ENCODE measurements at regions not wholly inside any gene's neighbourhood (a gene's known extent, or its start where the extent isn't known, plus 50 kb on each side); places are given as distances from the start of the nearest gene placed in this dataset.

- TF ChIP-seq, protein P1, sequence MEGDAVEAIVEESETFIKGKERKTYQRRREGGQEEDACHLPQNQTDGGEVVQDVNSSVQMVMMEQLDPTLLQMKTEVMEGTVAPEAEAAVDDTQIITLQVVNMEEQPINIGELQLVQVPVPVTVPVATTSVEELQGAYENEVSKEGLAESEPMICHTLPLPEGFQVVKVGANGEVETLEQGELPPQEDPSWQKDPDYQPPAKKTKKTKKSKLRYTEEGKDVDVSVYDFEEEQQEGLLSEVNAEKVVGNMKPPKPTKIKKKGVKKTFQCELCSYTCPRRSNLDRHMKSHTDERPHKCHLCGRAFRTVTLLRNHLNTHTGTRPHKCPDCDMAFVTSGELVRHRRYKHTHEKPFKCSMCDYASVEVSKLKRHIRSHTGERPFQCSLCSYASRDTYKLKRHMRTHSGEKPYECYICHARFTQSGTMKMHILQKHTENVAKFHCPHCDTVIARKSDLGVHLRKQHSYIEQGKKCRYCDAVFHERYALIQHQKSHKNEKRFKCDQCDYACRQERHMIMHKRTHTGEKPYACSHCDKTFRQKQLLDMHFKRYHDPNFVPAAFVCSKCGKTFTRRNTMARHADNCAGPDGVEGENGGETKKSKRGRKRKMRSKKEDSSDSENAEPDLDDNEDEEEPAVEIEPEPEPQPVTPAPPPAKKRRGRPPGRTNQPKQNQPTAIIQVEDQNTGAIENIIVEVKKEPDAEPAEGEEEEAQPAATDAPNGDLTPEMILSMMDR (IDR thresholded peaks at IDR 0.05; ENCODE audit: unreplicated experiment) = no peak
- H3K4me3 Mint-ChIP-seq (ENCODE audit: unreplicated experiment) = no peak overlapping the region
- H3K27ac Mint-ChIP-seq (ENCODE audit: low read depth, unreplicated experiment) = no peak overlapping the region
- H3K27me3 Mint-ChIP-seq (ENCODE audit: insufficient read depth, unreplicated experiment) = no peaks in the 10 kb centered on the region
- no peaks in the 10 kb centered on the region for H3K36me3 Mint-ChIP-seq (ENCODE audit: insufficient read depth, unreplicated experiment)
- no peaks in the 10 kb centered on the region for H3K9me3 Mint-ChIP-seq (ENCODE audit: unreplicated experiment)
- ChIA-PET POLR2A (interaction anchor here (1.5 kb wide), 1 partner anchor 9 kb away, joined by 6 read pairs; no protein-coding TSS in a partner anchor), CTCF (interaction anchor here (2.3 kb wide), 1 partner anchor 179 kb away, joined by 6 read pairs; no protein-coding TSS in a partner anchor)
- no peak for DNase-seq (ENCODE audit: unreplicated experiment)
- H3K4me1 Mint-ChIP-seq (ENCODE audit: insufficient read depth, unreplicated experiment) = peaks cover 20% of the 10 kb centered on the region
- no TSS peak for BruUV-seq (replicated peaks)
- intact Hi-C loops (cut with micrococcal nuclease) = no loop called here
Measured at GRCh38 chr5:73395256-73395655, 53.3 kb downstream of the FOXD1 start.

DNA sequence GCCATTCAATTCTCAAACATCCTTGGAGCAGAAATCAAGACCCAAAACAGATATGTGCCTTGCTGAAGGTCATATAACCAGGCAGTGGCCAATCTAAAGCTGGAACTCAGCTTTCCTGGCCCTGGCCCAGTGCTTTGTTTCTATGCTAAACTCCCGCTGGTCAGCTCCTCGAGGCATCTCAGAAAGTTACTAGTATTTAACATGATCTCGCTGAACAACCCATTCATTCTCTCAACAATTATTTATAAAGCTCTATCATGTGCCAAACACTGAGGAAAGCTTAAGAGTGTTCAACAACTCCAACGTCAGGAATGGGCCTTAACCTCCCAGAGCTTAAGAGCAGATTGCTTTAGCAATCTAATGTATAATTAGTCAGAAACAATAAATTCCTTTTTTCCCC, 54.0 kb downstream of the FOXD1 start:
- H3K9me3 Mint-ChIP-seq (ENCODE audit: unreplicated experiment) = no peaks in the 10 kb centered on the region
- CTCF ChIA-PET = interaction anchor here (0.5 to 2.3 kb wide), 3 partner anchors 54 to 1869 kb away, joined by 3 to 6 read pairs (median 3); partner anchors contain the start of gene FOXD1
- POLR2A ChIA-PET = interaction anchor here (1.3 to 1.5 kb wide), 2 partner anchors 9 kb away, joined by 4 to 6 read pairs; no protein-coding TSS in a partner anchor
- DNase-seq (ENCODE audit: unreplicated experiment) = no peak
- H3K4me1 Mint-ChIP-seq (ENCODE audit: insufficient read depth, unreplicated experiment) = peaks cover 20% of the 10 kb centered on the region
- H3K27me3 Mint-ChIP-seq (ENCODE audit: insufficient read depth, unreplicated experiment) = no peaks in the 10 kb centered on the region
- TF ChIP-seq, protein P1 (IDR thresholded peaks at IDR 0.05; ENCODE audit: unreplicated experiment) = no peak
- no peak overlapping the region for H3K4me3 Mint-ChIP-seq (ENCODE audit: unreplicated experiment)
- H3K36me3 Mint-ChIP-seq (ENCODE audit: insufficient read depth, unreplicated experiment) = peaks cover 2% of the 10 kb centered on the region
- intact Hi-C loops (cut with micrococcal nuclease) = no loop called here
- H3K27ac Mint-ChIP-seq (ENCODE audit: low read depth, unreplicated experiment) = no peak overlapping the region
- BruUV-seq (replicated peaks) = no TSS peak

GRCh38 chr5:73393611-73394489, 54.7 kb downstream of the FOXD1 start:
- BruUV-seq (replicated peaks) = no TSS peak
- Mint-ChIP-seq H3K9me3 (ENCODE audit: unreplicated experiment) (no peaks in the 10 kb centered on the region), H3K4me1 (ENCODE audit: insufficient read depth, unreplicated experiment) (peaks cover 20% of the 10 kb centered on the region), H3K4me3 (ENCODE audit: unreplicated experiment) (no peak overlapping the region), H3K27ac (ENCODE audit: low read depth, unreplicated experiment) (no peak overlapping the region), H3K36me3 (ENCODE audit: insufficient read depth, unreplicated experiment) (peaks cover 5% of the 10 kb centered on the region), H3K27me3 (ENCODE audit: insufficient read depth, unreplicated experiment) (no peaks in the 10 kb centered on the region)
- TF ChIP-seq, protein P1 (IDR thresholded peaks at IDR 0.05; ENCODE audit: unreplicated experiment) = no peak
- ChIA-PET POLR2A (interaction anchor here (1.3 to 1.5 kb wide), 2 partner anchors 8 to 10 kb away, joined by 4 to 6 read pairs; no protein-coding TSS in a partner anchor), CTCF (interaction anchor here (0.5 to 2.3 kb wide), 3 partner anchors 55 to 1868 kb away, joined by 3 to 6 read pairs (median 3); partner anchors contain the start of gene FOXD1)
- intact Hi-C loops (cut with micrococcal nuclease) = no loop called here
- DNase-seq (ENCODE audit: unreplicated experiment) = peak; percentile 82

DNA sequence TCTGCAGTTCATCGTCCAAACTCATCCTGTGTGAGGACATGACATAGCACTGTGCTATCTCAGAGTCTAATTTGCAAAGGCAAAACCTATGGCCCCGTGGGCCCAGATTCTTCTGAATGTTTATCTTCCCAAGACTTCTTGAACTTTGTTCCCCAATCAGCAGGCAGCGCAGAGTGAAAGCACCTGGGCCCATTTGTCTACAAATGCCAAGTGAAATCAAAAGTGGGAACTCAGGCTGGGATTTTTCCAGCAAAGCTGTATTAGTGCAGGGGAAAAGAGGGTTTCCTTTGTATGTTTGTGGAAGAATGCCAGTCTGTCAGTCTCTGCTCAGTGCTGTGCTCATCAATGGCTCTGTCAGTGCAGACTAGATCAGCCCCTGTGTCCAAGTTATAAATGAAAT, 55.8 kb downstream of the FOXD1 start:
- CTCF ChIA-PET = interaction anchor here (2.3 kb wide), 1 partner anchor 176 kb away, joined by 6 read pairs; no protein-coding TSS in a partner anchor
- TF ChIP-seq, protein P1 (IDR thresholded peaks at IDR 0.05; ENCODE audit: unreplicated experiment) = no peak
- peaks cover 5% of the 10 kb centered on the region for H3K36me3 Mint-ChIP-seq (ENCODE audit: insufficient read depth, unreplicated experiment)
- DNase-seq (ENCODE audit: unreplicated experiment) = no peak
- H3K27me3 Mint-ChIP-seq (ENCODE audit: insufficient read depth, unreplicated experiment) = no peaks in the 10 kb centered on the region
- H3K27ac Mint-ChIP-seq (ENCODE audit: low read depth, unreplicated experiment) = no peak overlapping the region
- H3K4me1 Mint-ChIP-seq (ENCODE audit: insufficient read depth, unreplicated experiment) = peaks cover 25% of the 10 kb centered on the region
- H3K9me3 Mint-ChIP-seq (ENCODE audit: unreplicated experiment) = no peaks in the 10 kb centered on the region
- intact Hi-C loops (cut with micrococcal nuclease) = no loop called here
- POLR2A ChIA-PET = no interaction called here
- no peak overlapping the region for H3K4me3 Mint-ChIP-seq (ENCODE audit: unreplicated experiment)
- BruUV-seq (replicated peaks) = no TSS peak
